ENCODE measurements at regions not wholly inside any gene's neighbourhood (a gene's known extent, or its start where the extent isn't known, plus 50 kb on each side); places are given as distances from the start of the nearest gene placed in this dataset.

DNA sequence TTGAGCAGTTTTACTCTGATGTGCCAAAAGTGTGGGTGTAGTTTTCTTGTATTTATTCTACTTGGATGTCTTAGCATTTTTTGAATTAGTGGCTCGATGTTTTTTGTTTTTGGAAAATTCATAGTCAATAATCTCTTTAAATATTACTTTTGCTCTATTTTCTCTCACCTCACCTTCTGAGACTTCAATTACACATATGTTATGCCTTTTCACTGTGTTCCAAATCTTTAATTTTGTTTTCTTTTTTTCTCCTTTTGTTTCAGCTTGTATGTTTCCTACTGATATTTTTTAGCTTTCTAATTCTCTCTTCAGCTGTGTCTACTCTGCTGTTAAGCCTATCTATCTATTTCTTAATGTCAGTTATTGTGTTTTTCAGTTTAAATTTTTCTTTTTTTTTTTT is 69.5 kb downstream of the ZNF503 start:
- no peak for DNase-seq (ENCODE audit: low read depth)
- no peak overlapping the region for H3K4me3 ChIP-seq (ENCODE audit: low read depth, low read length)
- TF ChIP-seq CTCF (IDR thresholded peaks at IDR 0.05; ENCODE audit: control insufficient read depth, extremely low read depth, insufficient read depth) = no peak

- no peak for TF ChIP-seq CTCF (IDR thresholded peaks at IDR 0.05; ENCODE audit: control insufficient read depth, extremely low read depth, insufficient read depth)
- H3K4me3 ChIP-seq (ENCODE audit: low read depth, low read length) = no peak overlapping the region
- no peak for DNase-seq (ENCODE audit: low read depth)
Measured at GRCh38 chr10:75331081-75331480, 70.5 kb downstream of the ZNF503 start.

GRCh38 chr10:75329190-75329745 is 72.3 kb downstream of the ZNF503 start:
- no peak for DNase-seq (ENCODE audit: low read depth)
- H3K4me3 ChIP-seq (ENCODE audit: low read depth, low read length) = no peak overlapping the region
- no peak for TF ChIP-seq CTCF (IDR thresholded peaks at IDR 0.05; ENCODE audit: control insufficient read depth, extremely low read depth, insufficient read depth)

DNA sequence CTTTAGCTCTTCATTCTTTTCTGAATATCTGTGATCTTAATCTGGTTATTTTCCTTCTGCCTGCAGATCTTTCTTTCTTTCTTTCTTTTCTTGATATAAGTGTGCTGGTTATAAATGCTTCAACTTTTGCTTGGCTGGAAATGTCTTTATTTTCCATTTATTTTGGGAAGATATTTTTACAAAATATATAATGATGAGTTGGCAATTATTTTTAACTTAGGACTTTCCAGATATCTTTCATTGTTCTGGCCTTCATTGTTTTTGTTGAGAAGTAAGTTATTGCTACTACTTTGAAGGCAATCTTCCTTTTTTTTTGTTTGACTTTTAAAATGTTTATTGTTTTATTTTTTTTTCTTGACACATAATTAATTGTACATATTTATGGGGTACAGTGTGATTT is 75.3 kb downstream of the ZNF503 start:
- TF ChIP-seq CTCF (IDR thresholded peaks at IDR 0.05; ENCODE audit: control insufficient read depth, extremely low read depth, insufficient read depth) = no peak
- no peak for DNase-seq (ENCODE audit: low read depth)
- H3K4me3 ChIP-seq (ENCODE audit: low read depth, low read length) = no peak overlapping the region

- no peak for DNase-seq (ENCODE audit: low read depth)
- no peak for TF ChIP-seq CTCF (IDR thresholded peaks at IDR 0.05; ENCODE audit: control insufficient read depth, extremely low read depth, insufficient read depth)
- no peak overlapping the region for H3K4me3 ChIP-seq (ENCODE audit: low read depth, low read length)
Measured at GRCh38 chr10:75319274-75319673, 82.3 kb downstream of the ZNF503 start.

DNA sequence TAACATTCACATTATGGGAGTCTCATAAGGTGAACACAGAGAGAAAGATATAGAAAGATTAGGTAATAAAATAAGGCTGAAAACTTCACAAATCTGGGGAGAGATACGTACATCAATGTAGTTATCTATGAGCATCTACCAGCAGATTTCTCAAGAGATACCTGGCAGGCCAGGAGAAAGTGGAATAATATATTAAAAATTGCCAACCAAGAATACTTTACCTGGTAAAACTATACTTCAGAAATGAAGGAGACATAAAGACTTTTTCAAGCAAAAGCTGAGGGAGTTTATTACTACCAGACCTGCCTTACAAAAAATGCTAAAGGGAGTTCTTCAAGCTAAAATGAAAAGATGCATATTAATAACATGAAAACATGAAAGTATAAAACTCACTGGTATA is 78.8 kb upstream of the COMTD1 start:
- no peak for TF ChIP-seq CTCF (IDR thresholded peaks at IDR 0.05; ENCODE audit: control insufficient read depth, extremely low read depth, insufficient read depth)
- no peak for DNase-seq (ENCODE audit: low read depth)
- H3K4me3 ChIP-seq (ENCODE audit: low read depth, low read length) = no peak overlapping the region

- no peak for TF ChIP-seq CTCF (IDR thresholded peaks at IDR 0.05; ENCODE audit: control insufficient read depth, extremely low read depth, insufficient read depth)
- DNase-seq (ENCODE audit: low read depth) = no peak
- no peak overlapping the region for H3K4me3 ChIP-seq (ENCODE audit: low read depth, low read length)
Measured at GRCh38 chr10:75312440-75312839, 76.7 kb upstream of the COMTD1 start.

Measured in LNCaP clone FGC (cell line).